A673 (cell line): ENCODE measurements at regions not wholly inside any gene's neighbourhood (a gene's known extent, or its start where the extent isn't known, plus 50 kb on each side); places are given as distances from the start of the nearest gene placed in this dataset.

Experiments used
- BruUV-seq: library from RNA; stranded (reverse); fragments of 400-500 nt; replicated peaks from 2 replicates; lab custom pipeline; 2021; lab: Mats Ljungman, UMichigan
- CTCF ChIA-PET: fragments of 300-600 bp; sonication (Branson Sonifier 250); formaldehyde crosslinking; loops from one replicate; lab custom pipeline; 2022; ENCODE audit warnings: antibody characterized with exemption; lab: Charles Lee
- POLR2A ChIA-PET: fragments of 300-600 bp; sonication (Branson Sonifier 250); formaldehyde crosslinking; loops from one replicate; lab custom pipeline; 2022; ENCODE audit warnings: antibody characterized with exemption; ENCODE audit not compliant: low non-redundant PET; lab: Charles Lee
- DNase-seq: peaks from one replicate; pipeline ENCODE4 v3.0.0-alpha.2; 2015; ENCODE audit warnings: low spot score
- H3K27ac ChIP-seq: fragments of 200-600 bp; sonication (generic); 2 replicates; pipeline ENCODE4 v1.5.1; 2016; ENCODE audit warnings: mixed run types, low read depth, mild to moderate bottlenecking, mixed read lengths, antibody characterized with exemption, low read length; ENCODE audit not compliant: poor library complexity, severe bottlenecking
- H3K27me3 ChIP-seq: fragments of 200-600 bp; sonication (generic); replicated peaks from 2 replicates; pipeline ENCODE4 v1.6.1; 2017; ENCODE audit warnings: mixed run types, low read depth, mild to moderate bottlenecking, mixed read lengths, antibody characterized with exemption, low read length; ENCODE audit not compliant: insufficient read depth, poor library complexity
- H3K36me3 ChIP-seq: fragments of 200-600 bp; sonication (generic); 2 replicates; pipeline ENCODE4 v1.6.1; 2016; ENCODE audit warnings: mixed run types, mild to moderate bottlenecking, mixed read lengths, antibody characterized with exemption, low read length; ENCODE audit not compliant: insufficient read depth, poor library complexity, severe bottlenecking
- H3K4me1 ChIP-seq: fragments of 200-600 bp; sonication (generic); 2 replicates; pipeline ENCODE4 v1.6.1; 2017; ENCODE audit warnings: mixed run types, mild to moderate bottlenecking, mixed read lengths, antibody characterized with exemption, low read length; ENCODE audit not compliant: insufficient read depth, poor library complexity, severe bottlenecking
- H3K4me3 ChIP-seq: fragments of 200-600 bp; sonication (generic); 2 replicates; pipeline ENCODE4 v1.5.1; 2016; ENCODE audit warnings: low read depth, mixed run types, mild to moderate bottlenecking, mixed read lengths, low read length; ENCODE audit not compliant: poor library complexity, severe bottlenecking
- H3K9me3 ChIP-seq: fragments of 200-600 bp; sonication (generic); 2 replicates; pipeline ENCODE4 v1.6.1; 2016; ENCODE audit warnings: mixed run types, low read depth, mild to moderate bottlenecking, mixed read lengths, antibody characterized with exemption, low read length; ENCODE audit not compliant: poor library complexity, severe bottlenecking
- CTCF ChIP-seq: fragments of 300-800, 200-600 bp; sonication (generic); conservative IDR thresholded peaks from 2 replicates; pipeline ENCODE4 v1.5.1; 2017; ENCODE audit warnings: low read depth, mild to moderate bottlenecking, antibody characterized with exemption, low read length, moderate library complexity, mixed read lengths
- EZH2 ChIP-seq: fragments of 200-600 bp; sonication (generic); IDR thresholded peaks from 2 replicates; pipeline ENCODE4 v1.6.1; 2017; ENCODE audit warnings: borderline replicate concordance, low read depth, mild to moderate bottlenecking, mixed read lengths, antibody characterized with exemption, low read length; ENCODE audit not compliant: poor library complexity, severe bottlenecking
- intact Hi-C: fragments of 100-400 bp; cut with micrococcal nuclease; formaldehyde crosslinking; loops from one replicate; pipeline ENCODE4 v1.10.0; 2022; ENCODE audit not compliant: unreplicated experiment

GRCh38 chr13:63632321-63632720 is 2216.7 kb upstream of the PCDH20 start:
- Histone ChIP-seq H3K36me3 (no peaks in the 10 kb centered on the region), H3K9me3 (no peaks in the 10 kb centered on the region), H3K4me1 (no peaks in the 10 kb centered on the region), H3K27ac (no peak overlapping the region), H3K4me3 (no peak overlapping the region), H3K27me3 (no peaks in the 10 kb centered on the region)
- POLR2A ChIA-PET: no interaction called here
- no peak for TF ChIP-seq EZH2
- TF ChIP-seq CTCF: no peak
- CTCF ChIA-PET: no interaction called here
- no peak for DNase-seq
- no TSS peak for BruUV-seq
- intact Hi-C loops: no loop called here

GRCh38 chr13:63631006-63631405 is 2215.4 kb upstream of the PCDH20 start:
- intact Hi-C loops: no loop called here
- BruUV-seq: no TSS peak
- no peak overlapping the region for H3K4me3 ChIP-seq
- no peak for TF ChIP-seq EZH2
- TF ChIP-seq CTCF: no peak
- H3K4me1 ChIP-seq: no peaks in the 10 kb centered on the region
- H3K36me3 ChIP-seq: no peaks in the 10 kb centered on the region
- H3K27me3 ChIP-seq: no peaks in the 10 kb centered on the region
- no peaks in the 10 kb centered on the region for H3K9me3 ChIP-seq
- H3K27ac ChIP-seq: no peak overlapping the region
- ChIA-PET CTCF (no interaction called here), POLR2A (interaction anchor here (0.5 kb wide), 1 partner anchor 31 kb away, joined by 6 read pairs; no protein-coding TSS in a partner anchor)
- DNase-seq: no peak

DNA sequence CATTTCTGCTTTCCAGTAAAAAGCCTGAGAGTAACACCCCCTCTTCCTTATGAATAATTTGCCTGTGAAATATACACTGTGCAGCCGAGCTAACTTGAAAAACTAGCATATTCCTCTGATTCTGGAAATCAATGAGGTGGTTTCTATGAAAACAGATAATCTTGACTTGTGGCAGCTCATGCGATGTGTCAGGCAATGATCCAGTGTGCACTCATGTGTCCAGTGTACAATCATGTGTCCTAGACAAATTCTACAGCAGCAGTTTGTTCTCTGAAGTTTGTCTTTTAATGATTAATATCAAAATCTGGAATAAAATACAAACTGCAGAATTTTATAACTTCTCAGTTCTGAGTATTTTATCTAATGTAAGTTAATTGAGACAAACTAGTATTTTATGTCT is 2213.9 kb upstream of the PCDH20 start:
- DNase-seq: no peak
- Histone ChIP-seq H3K27ac (no peak overlapping the region), H3K4me1 (no peaks in the 10 kb centered on the region), H3K36me3 (no peaks in the 10 kb centered on the region), H3K27me3 (no peaks in the 10 kb centered on the region), H3K4me3 (no peak overlapping the region), H3K9me3 (no peaks in the 10 kb centered on the region)
- no TSS peak for BruUV-seq
- no peak for TF ChIP-seq EZH2
- TF ChIP-seq CTCF: no peak
- CTCF ChIA-PET: no interaction called here
- POLR2A ChIA-PET: no interaction called here
- intact Hi-C loops: no loop called here
